NOMO-1 treated with dmso at 0.1 percent for 144 hours (cell line): ENCODE measurements at regions not wholly inside any gene's neighbourhood (a gene's known extent, or its start where the extent isn't known, plus 50 kb on each side); places are given as distances from the start of the nearest gene placed in this dataset.

Experiments
- DNase-seq: peaks from one replicate; lab custom pipeline; 2025; ENCODE audit not compliant: unreplicated experiment; lab: John Stamatoyannopoulos, UW

DNA sequence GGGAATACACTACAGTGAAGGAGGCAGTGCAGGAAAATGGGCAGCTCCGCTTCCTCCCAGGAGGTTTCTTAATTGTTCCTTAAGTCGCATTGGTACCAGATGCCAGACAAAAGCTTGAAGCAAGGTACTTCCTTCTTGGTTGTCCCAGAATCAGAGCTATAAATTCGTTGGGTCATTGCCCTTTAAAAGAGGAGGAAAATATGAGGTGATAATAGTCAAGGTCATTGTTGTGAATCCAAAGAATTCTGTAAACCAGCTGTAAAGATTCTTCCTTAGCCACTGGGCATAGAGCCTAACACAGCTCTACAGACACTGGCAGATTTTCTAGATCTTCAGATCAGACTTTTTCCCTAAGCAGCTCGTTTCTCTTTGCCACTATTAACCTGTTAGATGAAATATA, 444.1 kb upstream of the TLE4 start:
- no peak for DNase-seq

DNA sequence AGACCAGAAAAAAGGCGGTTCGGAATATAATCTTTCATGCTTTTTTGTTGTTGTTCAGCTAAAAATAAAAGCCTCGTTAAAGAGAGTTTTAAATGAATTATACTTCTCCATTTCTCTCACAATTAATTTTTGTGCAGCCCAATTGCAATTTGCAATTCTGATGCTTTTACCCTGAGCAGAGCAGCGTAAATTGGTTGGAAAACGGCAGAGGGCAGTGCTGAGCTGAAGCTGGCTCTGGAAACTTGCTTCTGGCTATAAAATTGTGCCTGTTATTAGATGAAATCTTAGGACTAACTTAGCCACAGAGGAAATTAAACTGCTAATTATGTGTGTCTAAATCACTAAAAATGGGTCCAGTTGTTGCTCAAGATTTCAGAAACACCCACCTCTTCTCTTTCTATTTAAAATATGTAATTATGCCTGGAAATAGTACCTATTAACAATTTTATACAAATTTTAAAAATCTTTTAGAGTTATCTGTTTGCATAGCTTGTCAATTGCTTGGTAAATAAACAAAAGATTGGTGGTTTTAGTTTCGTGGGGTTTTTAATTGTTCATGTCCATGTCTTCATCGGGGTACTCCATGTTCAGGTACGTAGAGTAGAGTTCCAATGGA, 441.8 kb upstream of the TLE4 start:
- no peak for DNase-seq

DNA sequence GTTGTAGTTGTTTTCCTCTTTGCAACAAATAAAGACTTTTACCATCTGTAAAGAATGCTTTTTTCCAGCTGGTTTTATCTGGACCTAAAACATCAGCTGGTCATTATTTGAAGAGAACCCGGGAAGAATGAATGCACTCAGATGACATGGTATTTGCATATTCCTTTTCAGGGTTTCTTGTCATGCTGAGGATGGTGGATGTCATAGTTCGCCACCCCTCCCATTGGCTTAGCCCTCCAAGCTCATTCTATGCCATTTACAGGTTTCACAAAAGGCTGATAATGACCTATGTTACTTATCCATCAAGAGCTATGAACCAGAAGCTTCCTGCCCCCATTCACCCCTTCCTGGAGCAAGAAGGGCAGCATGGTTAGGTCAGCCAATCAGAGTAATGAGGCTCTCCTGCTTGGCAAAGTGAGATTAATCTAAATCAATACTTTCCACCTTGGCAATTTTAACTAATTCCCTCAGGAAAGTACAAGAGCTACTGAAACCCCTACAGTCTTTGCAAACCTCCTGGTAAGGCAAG, 440.5 kb upstream of the TLE4 start:
- DNase-seq: no peak

DNA sequence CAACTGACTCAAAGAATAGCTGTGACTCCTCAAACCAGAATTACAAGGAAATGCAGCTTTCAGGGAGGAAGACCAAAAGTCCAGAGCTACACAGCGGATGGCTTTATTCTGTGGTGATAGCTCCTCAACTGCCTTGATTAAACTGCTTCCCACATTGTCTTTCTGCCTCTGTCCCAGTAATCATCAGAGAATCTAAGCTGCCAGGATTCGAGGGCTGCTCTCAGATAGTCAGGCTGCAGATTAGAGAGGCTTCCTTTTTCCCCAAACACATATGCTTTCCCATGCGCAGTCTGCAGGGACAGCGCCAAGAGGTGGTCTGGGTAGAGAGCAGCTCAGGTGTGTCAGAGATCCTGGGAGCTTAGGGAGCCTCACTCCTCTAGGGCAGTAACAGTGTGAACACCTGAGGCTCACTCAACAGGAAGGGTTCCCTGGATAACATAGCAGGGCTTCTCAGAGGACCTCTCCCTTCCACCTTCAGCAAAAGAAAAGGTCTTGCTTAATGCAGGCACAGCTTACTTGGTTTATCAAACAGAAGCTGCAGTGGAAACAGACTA, 439.9 kb upstream of the TLE4 start:
- no peak for DNase-seq

- DNase-seq: no peak
Measured at GRCh38 chr9:79134654-79135053, 437.1 kb upstream of the TLE4 start.

DNA sequence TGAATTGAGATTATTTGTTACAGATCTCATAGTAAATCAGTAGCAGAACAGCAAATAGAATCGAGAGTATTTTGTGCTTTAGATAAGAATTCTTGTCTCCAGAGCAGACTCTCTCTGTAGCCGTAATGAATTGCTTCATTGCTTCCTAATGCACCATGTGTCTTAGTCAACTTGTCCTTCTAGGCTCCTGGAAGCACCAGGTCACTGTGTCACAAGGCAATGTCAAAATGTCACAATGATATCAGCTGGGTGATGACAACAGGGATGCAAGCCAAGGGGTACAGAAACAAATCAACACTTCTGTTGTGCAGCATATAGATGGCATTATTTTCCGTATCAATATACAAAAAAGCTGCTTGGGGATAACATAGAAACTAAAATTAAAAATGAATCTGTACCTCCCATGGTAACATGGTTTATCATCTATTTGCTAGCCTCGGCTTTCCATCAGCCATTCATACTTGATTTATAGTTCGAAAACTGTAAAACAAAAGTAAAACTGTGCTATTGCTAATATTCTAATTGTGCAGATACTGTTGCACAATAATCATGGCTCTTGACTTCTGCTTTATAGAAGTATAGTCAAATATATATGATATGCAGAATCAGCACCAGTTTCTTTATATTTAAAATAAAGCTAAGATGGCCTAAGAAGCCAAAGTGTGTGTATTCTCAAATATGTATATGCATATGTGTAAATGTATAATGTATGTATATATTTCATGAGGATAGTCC, 435.9 kb upstream of the TLE4 start:
- no peak for DNase-seq

DNA sequence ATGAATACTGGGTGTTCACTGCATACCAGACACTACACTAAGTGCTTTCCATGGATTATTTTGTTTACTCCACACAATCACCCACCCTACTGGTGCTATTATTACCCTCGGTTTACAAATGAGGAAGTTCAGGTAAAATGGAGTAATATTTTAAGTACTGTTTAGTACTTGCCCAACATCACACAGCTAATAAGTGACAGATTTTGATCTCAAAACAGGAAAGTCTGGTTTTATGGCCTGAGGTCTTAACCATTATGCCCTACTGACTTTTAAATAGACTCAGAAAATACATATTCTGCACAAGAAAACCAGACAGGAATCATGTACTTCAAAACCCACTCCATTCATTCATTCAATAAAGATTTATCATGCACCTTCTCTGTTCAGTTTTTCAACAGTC, 431.0 kb upstream of the TLE4 start:
- no peak for DNase-seq

GRCh38 chr9:79143211-79143610, 428.6 kb upstream of the TLE4 start:
- DNase-seq: no peak

GRCh38 chr9:79145442-79145841, 426.3 kb upstream of the TLE4 start:
- DNase-seq: no peak

GRCh38 chr9:79149585-79149984, 422.2 kb upstream of the TLE4 start:
- DNase-seq: no peak

DNA sequence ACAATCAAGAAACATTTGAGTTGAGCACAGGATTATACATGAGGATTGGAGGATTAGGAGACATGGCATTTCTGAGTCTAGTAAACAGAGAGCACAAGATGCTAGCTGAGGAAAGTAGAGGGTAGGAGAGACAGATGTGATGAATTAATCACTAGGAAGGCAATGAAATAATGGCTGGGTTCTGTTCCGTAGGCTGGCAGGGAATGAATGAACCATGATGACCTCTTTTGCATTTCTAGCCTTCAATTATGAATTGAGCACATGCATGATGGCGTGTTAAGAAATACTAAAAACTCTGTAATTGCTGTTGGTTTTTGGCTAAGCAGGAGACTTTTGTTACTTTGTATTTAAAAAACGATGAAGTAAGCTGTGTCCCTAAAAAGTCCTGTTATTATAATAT, 420.0 kb upstream of the TLE4 start:
- no peak for DNase-seq

- DNase-seq: no peak
Measured at GRCh38 chr9:79152306-79152705, 419.5 kb upstream of the TLE4 start.

DNA sequence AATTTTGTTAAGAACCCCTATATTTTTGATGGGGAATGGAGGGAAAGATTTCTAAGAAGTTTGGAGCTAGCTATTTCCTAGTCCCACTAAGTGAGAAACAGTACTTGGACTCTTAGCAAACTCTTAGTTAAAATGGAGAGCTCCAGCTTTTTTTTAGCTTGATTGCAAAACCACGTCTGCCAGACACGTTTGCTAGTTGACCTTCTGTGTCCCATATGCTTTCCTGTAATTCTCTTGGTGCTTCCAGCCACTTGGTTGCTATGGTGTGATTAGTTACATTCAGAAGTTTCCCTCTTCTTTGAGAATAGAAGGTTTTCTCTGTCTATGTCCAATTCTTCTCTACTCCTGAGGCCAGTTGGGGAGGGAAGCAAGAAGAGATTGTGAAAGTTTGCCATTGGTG, 417.0 kb upstream of the TLE4 start:
- no peak for DNase-seq

GRCh38 chr9:79155308-79155707, 416.5 kb upstream of the TLE4 start:
- DNase-seq: no peak

DNA sequence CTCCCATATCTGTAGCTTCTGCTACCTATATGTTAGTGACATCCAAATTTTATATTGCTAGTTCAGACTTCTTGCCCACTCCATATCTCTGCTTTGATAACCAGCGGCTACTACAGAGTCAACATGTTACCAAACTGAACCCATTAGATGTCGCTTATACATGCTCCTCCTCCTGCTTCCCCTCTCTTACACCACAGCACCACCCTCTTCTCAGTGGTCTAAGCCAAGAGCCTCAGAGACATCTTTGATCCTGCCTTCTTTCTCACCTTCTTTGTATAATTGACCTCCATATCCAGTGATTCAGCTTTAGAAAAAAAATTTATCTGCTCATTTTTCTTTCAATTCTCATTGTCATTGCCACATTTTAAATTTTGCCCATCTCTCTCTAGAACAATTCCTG, 408.2 kb upstream of the TLE4 start:
- DNase-seq: no peak

DNA sequence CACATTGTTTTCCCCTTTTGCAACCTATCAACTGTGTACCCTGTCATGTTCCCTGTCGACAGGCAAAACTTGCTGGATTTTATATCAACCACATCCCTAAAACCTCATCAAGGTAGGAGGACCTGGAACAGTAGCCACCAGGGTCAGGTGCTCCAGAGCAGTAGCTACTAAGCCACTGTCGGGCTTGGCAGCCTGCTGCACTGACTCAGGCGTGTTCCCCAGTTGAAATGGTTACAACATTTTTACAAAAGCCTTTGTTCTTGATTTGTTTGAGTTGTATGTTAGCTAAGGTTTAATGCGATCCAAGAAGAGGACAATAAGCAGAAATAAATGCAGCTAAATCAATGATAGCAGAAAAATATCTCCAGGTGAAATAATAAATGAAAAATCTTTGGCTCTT, 407.4 kb upstream of the TLE4 start:
- DNase-seq: no peak

GRCh38 chr9:79165020-79165780, 406.6 kb upstream of the TLE4 start:
- no peak for DNase-seq

GRCh38 chr9:79166005-79166404, 405.8 kb upstream of the TLE4 start:
- DNase-seq: no peak

DNA sequence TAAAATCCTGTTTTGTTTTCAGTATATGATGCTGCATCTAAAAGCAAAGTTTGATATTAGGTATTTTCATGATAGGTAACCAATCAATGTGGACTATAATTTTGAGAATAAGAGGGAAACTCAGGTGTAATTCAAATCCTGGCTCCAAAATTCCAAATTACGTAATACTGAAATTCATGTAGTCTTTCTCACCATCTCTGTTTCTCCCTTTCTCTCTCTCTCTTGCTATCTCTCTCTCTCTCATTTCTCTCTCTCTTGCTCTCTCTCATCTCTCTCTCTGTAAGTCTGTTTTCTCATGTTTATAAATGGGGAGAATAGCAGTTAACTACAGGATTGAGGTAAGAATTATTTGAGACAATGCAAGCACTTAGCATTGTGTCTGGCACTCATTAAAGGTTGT, 401.1 kb upstream of the TLE4 start:
- no peak for DNase-seq

GRCh38 chr9:79173932-79174331, 397.8 kb upstream of the TLE4 start:
- no peak for DNase-seq

DNA sequence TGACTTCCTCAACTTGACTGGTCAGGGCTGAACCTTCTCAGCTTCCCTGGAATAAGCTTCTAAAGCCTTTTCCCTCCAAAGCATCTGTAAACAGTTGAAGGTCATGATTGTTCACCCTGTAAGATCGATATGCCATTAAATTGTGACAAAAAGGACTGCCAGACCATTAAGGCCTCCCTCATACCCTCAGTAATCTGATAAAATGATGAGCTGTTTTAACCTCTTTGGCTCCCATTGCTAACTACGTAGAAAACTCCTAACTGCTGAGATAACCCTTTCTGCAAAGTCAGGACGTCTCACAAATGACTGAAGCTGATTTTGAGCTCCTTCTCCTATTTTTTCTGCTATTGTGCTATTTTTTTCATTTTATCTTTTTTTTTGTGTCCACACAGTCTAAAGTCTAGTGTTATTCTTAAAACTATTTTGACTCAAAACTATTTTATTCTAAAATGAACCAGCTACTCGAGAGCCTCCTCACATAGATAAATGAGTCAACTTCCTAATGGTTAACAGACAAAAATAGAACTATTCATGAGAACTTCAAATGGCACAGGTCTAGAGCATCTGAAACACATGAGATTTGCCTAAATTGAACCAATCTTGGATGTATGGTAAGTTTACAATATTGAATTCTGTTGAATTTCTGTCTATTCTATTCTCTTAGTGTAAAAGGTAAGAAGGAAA, 395.6 kb upstream of the TLE4 start:
- DNase-seq: no peak
